MG63 (cell line): ENCODE measurements at regions not wholly inside any gene's neighbourhood (a gene's known extent, or its start where the extent isn't known, plus 50 kb on each side); places are given as distances from the start of the nearest gene placed in this dataset.

ENCODE experiments used
- DNase-seq: peaks from one replicate; pipeline ENCODE4 v3.0.0-alpha.2; 2020
- H3K27me3 ChIP-seq: fragments of 250-450 bp; sonication (Bioruptor Pico); 2 replicates; pipeline ENCODE4 v1.5.1; 2020; ENCODE audit warnings: mild to moderate bottlenecking, moderate library complexity
- H3K36me3 ChIP-seq: fragments of 250-450 bp; sonication (Bioruptor Pico); 2 replicates; pipeline ENCODE4 v1.5.1; 2020; ENCODE audit warnings: mild to moderate bottlenecking, moderate library complexity
- H3K4me3 ChIP-seq: fragments of 250-450 bp; sonication (Bioruptor Pico); 2 replicates; pipeline ENCODE4 v1.5.1; 2020; ENCODE audit warnings: mild to moderate bottlenecking, moderate library complexity
- H3K9me3 ChIP-seq: fragments of 250-450 bp; sonication (Bioruptor Pico); 2 replicates; pipeline ENCODE4 v1.5.1; 2020; ENCODE audit warnings: mild to moderate bottlenecking, moderate library complexity

DNA sequence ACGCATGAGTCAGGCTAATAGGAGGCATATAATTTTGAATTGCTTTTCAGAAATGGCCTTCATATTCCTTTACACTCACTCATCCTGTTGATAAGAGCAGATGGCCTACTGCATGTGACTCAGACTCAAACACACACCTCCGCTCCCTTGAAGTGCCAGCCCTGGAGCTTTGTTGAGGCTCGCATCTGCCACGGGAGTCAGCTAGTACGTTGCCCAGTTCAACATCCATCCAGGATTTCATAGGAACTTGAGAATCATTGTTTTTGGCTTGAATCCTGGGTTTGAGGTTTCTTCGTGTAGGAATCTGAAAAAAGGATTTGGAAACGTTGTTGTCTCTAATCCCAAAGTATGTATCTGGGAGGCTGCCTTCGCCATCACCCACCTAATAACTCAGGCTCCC lies 87.4 kb upstream of the JAG1 start:
- Histone ChIP-seq H3K36me3 (no peaks in the 10 kb centered on the region), H3K9me3 (no peaks in the 10 kb centered on the region), H3K4me3 (no peak overlapping the region), H3K27me3 (no peaks in the 10 kb centered on the region)
- peak; percentile 68 for DNase-seq

DNA sequence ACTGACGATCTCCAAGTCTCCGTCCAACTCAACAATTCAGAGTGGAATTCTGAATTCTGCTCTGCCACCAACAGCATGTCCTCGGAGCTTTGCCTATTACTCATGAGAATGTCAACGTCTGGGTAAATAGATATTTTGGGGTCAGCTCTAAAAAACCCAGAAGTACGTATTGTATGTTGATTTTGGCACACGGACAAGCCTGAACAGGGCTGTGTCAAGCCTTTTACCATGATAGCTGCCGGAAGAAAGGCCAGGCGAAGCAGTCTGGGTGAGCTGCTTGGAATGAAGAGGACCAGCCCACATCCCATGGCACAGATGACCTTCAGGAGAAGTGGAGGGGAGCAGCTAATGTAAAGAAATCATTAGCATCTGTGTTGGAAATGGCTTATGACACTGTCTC lies 88.0 kb upstream of the JAG1 start:
- Histone ChIP-seq H3K36me3 (no peaks in the 10 kb centered on the region), H3K4me3 (no peak overlapping the region), H3K9me3 (no peaks in the 10 kb centered on the region), H3K27me3 (no peaks in the 10 kb centered on the region)
- no peak for DNase-seq

DNA sequence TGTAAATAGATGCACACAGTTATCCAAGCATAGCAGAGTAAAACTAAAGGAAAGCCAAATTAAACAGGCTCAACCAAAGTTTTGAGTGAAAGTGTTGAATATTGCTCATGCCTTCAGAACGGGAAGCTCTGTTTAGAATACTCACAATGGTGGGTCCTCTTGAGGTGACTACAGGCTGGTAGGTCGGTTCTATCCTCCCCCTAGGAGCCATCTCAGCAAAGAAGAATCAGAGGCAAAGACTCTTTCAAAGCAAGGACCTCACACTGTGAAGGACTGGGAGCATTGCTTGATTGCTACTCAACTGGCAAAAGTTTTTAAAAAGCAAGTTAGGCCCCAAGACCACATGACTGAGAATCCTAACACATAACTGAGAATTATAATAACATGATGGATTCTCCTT lies 88.4 kb upstream of the JAG1 start:
- no peak for DNase-seq

DNA sequence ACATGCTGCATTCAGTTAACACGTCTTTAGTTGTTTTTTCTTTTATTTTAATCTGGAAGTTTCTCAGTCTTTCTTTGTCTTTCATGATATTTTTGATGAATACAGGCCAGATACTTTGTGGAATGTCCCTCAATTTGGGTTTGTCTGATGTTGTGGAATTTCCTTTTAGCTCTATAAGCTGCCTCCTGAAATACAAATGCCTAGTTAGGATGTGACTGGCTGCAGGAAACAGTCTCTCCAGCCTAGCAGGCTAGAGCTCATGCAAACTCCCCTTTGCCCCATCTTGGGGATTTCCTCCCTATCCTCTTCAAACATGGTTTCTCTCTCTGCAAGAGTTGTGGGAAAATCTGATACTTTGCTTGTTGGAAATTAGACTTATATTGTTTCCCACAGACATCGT lies 89.3 kb upstream of the JAG1 start:
- no peaks in the 10 kb centered on the region for H3K27me3 ChIP-seq
- no peaks in the 10 kb centered on the region for H3K36me3 ChIP-seq
- DNase-seq: no peak
- no peaks in the 10 kb centered on the region for H3K9me3 ChIP-seq
- H3K4me3 ChIP-seq: no peak overlapping the region

More for the DNA sequence above, 88.4 kb upstream of the JAG1 start:
- no peaks in the 10 kb centered on the region for H3K36me3 ChIP-seq
- no peak overlapping the region for H3K4me3 ChIP-seq
- H3K27me3 ChIP-seq: no peaks in the 10 kb centered on the region
- no peaks in the 10 kb centered on the region for H3K9me3 ChIP-seq

DNA sequence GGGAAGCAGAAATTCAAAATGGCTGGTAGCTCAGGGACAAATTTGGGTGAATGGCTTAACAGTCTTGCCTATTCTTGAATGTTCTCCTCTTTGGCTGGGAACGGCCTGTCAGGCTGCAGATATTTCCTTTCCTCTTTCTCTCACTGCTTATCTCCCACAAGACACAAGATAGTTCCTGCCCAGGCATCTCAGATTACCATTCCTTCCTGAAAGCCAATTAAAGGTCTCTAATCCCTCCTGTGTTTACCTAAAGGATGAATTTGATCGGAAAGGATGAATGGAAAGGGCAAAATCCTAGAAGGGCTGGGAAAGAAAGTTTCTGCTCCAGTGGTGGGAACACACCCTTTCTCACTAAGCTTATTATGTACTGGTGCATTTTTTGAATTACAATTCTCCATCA lies 95.9 kb upstream of the JAG1 start:
- H3K9me3 ChIP-seq: no peaks in the 10 kb centered on the region
- no peak overlapping the region for H3K4me3 ChIP-seq
- DNase-seq: no peak
- H3K27me3 ChIP-seq: no peaks in the 10 kb centered on the region
- H3K36me3 ChIP-seq: no peaks in the 10 kb centered on the region

DNA sequence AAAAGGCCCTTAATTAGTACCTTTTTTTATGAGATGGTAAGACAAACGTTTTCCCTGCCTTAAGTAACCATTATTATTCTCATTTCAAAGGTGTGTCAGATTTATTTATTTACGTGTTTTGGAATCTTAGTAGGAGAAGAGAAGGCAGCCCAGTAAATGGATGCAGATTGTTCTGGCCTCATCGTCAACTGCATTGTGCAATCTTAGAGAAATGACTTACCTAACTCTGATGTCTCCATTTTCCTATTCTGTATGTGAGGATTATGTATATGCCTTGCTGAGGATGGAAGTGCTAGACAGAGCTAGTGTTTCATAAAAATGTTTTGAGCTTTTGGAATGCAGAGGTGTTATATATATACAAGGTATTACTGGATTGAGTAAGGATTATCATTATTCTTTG lies 97.0 kb upstream of the JAG1 start:
- no peaks in the 10 kb centered on the region for H3K36me3 ChIP-seq
- H3K27me3 ChIP-seq: no peaks in the 10 kb centered on the region
- no peak overlapping the region for H3K4me3 ChIP-seq
- DNase-seq: no peak
- H3K9me3 ChIP-seq: no peaks in the 10 kb centered on the region

DNA sequence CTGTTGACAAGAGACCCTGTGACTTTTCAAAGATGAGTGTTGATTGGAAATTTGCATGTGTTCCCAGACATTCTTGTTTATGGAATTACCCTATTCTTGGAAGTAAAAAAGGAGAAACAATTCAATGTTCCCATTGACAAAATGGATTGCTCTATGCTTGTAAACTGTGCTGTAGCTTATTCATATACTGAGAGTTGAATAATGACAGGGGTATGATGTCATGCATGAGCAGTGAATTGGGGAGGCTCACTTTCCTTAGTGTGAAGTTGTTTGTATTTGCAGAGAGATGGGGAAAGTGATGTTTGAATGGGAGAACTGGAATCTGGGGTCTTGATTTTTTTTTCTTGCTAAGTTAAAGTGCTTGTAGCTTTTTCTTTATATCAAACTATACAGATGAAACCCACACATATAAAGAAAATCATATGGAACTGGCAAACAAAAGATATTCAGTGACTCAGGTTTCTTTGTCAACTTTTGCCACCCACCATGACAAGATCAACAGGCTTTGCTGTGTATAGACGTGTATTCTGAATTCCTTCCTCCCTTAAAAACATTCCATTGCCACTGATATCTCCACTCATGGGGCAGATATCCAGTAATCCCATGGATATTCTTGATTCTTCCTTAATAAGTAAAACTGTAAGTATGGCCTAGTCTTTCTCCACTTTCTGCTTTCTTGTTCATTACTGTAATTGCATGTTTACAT lies 97.8 kb upstream of the JAG1 start:
- DNase-seq: no peak
- Histone ChIP-seq H3K36me3 (no peaks in the 10 kb centered on the region), H3K9me3 (no peaks in the 10 kb centered on the region), H3K4me3 (no peak overlapping the region), H3K27me3 (no peaks in the 10 kb centered on the region)

DNA sequence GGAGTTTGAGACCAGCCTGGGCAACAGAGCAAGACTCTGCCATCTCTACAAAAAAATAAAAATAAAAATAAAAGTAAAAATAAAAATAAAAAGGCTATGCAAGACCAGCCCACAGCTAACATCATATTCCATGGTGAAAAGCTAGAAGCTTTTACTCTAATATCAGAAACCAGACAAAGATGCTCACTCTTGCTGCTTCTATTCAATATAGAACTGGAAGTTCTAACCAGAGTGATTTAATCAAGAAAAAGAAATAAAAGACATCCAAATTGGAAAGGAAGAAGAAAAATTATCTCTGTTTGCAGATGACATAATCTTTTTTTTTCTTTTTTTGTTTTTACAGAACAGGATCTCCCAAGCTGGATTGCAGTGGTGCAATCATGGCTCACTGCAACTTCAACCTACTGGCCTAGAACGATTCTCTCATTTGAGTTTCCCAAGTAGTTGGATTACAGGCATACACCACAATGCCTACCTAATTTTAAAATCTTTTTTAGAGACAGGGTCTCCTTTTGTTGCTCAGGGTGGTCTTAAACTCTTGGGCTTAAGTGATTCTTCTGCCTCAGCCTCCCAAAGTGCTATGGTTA lies 100.7 kb upstream of the JAG1 start:
- Histone ChIP-seq H3K4me3 (no peak overlapping the region), H3K36me3 (no peaks in the 10 kb centered on the region), H3K9me3 (no peaks in the 10 kb centered on the region), H3K27me3 (no peaks in the 10 kb centered on the region)
- DNase-seq: no peak

DNA sequence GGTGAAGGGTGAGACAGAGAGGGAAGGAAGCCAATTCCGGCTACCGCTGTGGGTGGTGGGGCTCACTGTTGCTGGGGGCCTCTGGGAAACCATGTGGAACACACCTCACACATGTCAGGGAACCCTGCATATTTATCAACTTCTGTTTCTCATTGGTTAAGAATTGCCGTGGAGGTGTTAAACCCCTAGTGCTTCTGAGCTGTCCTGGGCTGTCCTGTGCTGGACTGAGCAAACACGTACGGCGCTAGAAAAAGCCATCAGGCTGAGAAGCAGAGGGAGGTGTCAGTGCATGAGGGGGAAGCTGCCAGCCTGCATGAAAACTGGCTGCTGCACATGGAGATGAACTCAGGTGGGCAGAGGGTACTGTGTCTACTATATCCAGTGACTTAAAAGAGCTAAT lies 103.9 kb upstream of the JAG1 start:
- no peaks in the 10 kb centered on the region for H3K36me3 ChIP-seq
- H3K4me3 ChIP-seq: no peak overlapping the region
- no peaks in the 10 kb centered on the region for H3K27me3 ChIP-seq
- no peak for DNase-seq
- H3K9me3 ChIP-seq: no peaks in the 10 kb centered on the region

DNA sequence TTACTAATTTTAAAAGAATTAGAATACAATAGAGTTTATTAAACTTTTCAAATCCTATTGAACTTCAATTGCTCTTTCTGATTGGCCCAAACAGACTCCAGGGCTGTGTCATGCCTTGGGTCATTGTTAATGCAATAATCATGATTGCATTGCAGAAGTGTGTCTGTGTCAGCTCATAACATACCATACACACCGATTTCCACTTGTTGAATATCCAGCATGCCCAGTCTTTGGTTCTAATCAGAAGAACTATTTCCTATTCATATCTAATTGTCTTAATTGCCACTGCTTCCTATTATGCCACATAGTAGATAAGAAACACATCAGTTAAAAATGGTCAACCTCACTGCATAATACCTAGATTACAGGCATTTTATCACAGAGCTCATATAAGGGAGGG lies 106.1 kb upstream of the JAG1 start:
- DNase-seq: no peak
- peaks cover under 1% of the 10 kb centered on the region; the same call in 1 of the 2 replicates for H3K27me3 ChIP-seq
- H3K4me3 ChIP-seq: no peak overlapping the region
- H3K36me3 ChIP-seq: no peaks in the 10 kb centered on the region
- H3K9me3 ChIP-seq: no peaks in the 10 kb centered on the region

DNA sequence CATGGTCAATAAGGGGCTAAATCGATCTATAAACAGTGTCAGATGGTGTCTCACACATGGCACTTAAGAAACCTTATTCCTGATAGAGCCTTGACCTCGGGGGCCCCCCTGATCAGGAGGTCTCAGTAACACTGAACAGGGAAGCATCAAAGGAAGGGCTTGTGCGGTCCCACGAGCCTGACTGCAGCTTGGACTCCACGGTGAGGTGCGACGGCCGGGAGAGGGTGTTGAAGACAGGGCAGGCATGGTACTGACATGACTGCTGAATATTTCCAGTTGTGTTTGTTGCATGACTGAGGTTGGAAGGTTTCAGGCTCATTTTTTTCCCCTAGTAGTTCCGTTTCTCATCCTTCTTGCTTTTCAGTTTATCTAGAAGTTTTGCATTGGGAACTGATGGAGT lies 107.1 kb upstream of the JAG1 start:
- H3K27me3 ChIP-seq: peaks cover 2% of the 10 kb centered on the region; the same call in 1 of the 2 replicates
- no peaks in the 10 kb centered on the region for H3K9me3 ChIP-seq
- H3K36me3 ChIP-seq: no peaks in the 10 kb centered on the region
- H3K4me3 ChIP-seq: no peak overlapping the region
- DNase-seq: no peak

DNA sequence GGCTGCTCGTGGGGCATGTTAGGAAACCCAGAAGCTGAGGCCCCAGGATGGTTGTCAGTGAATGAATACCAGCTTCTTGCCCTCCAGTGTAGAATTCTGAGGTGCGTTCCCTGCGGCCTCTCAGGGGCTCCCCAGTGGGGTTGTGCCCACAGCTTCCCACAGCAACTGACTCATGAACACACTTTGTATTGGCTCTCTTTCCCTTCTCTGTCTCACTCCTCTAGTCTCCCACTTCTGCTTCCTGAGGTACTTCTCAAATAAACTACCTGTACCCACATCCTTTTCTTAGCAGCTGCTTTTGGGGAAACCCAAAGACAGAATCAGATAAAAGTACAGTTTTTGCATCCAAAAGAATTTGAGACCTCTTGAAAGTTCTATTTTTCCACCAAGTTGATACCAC lies 107.7 kb upstream of the JAG1 start:
- peaks cover 2% of the 10 kb centered on the region; the same call in 1 of the 2 replicates for H3K27me3 ChIP-seq
- DNase-seq: no peak

DNA sequence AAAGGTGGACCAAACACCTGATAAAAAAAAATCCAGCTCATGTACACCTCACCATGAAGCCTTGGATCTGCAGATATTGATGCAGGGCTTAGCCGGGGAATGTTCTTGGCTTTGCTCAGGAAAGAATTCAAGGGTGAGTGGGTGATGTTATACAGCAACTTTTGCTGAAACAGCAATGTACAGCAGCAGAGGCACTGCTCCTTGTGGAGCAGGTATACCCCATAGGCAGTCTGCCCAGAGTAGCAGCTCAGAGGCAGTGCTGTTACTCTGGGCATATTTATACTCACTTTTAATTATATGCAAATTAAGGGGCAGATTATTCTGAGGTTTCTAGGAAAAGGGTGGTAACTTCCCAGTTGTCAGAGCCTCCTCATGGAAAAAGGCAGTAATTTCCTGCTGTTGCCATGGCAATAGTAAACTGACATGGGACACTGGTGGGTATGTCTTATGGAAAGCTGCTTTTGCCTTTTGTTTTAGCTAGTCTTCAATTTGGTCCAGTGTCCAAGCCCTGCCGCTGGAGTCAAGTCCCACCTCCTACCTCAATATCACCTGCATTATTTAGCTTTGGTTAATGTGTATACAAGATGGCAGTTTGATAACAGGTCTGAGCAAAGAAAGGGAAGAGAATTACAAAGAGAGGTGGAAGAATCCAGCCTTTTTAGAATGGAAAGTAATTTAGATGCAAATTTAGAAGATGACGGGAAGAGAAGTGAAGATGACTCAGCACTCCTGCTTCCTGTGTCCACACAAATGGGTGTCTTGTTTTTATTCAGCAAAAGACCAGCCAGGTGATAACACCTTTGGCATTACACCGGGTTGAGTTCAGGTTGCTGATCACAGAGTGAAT lies 110.1 kb upstream of the JAG1 start:
- no peaks in the 10 kb centered on the region for H3K36me3 ChIP-seq
- peaks cover 2% of the 10 kb centered on the region; the same call in 1 of the 2 replicates for H3K27me3 ChIP-seq
- no peak for DNase-seq
- H3K9me3 ChIP-seq: no peaks in the 10 kb centered on the region
- H3K4me3 ChIP-seq: no peak overlapping the region

More for the DNA sequence above, 107.7 kb upstream of the JAG1 start:
- Histone ChIP-seq H3K4me3 (no peak overlapping the region), H3K9me3 (no peaks in the 10 kb centered on the region), H3K36me3 (no peaks in the 10 kb centered on the region)

DNA sequence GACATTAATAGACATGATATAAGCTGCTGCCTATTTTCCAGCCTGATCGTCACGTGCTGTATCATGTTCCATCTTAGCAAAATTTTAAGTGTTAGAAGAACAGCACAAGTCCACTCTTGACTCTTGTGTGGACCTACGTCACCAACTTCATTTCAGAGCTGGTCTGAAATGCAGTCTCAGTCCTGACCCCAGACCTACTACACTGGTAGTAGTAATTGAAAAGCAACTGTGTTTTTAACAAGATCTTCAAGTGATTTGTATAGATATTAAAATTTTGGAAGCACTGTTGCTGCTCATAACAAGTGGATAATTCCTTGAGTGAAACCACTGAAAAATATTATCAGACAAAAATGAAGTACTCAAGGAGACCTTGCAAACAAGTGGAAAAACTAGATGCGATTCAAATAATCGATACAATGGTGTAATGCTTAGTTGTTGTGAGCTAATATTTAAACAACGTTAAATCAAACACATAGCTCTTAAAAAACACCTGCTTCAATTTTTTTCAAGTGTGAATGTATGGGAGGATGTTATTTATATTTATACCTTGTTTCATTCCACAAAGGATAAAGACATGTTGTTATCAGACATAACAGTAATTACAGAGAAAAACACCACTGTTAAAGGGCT lies 110.9 kb upstream of the JAG1 start:
- H3K27me3 ChIP-seq: peaks cover 2% of the 10 kb centered on the region; the same call in 1 of the 2 replicates
- DNase-seq: no peak
- no peaks in the 10 kb centered on the region for H3K9me3 ChIP-seq
- H3K4me3 ChIP-seq: no peak overlapping the region
- no peaks in the 10 kb centered on the region for H3K36me3 ChIP-seq

DNA sequence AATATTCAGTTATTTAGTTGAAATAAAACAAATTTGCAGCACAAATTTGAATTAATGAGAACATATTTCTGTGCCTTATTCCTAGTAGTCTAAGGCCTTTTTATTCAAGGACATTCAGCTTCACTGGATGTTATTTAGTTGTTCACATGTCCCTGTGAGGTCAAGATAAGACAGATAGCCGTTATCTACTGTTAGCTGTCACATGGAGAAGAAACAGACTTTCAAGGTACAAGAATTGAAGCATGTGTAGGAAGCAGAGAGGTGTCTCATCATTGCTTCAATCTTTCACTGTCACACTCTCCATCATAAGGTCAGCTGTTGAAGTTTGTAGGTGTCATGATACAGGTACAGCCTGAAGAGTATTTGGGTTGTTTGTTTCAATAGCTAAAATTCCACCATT lies 112.9 kb upstream of the JAG1 start:
- DNase-seq: no peak

DNA sequence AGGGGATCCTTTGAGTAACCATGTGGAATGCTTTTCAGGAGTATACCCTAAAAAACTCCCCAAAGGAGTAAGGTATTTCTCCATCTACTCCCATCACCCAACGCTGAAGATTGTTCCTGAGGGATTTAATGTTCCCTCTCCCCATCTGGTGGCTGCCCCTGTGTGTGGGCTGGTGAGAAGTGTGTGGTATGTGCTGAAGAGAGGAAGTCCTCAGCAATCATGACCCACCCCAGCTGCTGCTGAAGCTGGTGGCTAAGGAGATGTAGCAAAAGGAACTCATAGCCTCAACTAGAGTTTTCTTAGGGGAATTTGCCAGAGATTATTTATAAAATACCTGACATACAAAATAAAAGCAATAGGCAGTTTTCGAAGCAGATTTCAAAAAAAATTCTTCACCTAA lies 114.3 kb upstream of the JAG1 start:
- Histone ChIP-seq H3K9me3 (no peaks in the 10 kb centered on the region), H3K36me3 (no peaks in the 10 kb centered on the region), H3K27me3 (peaks cover 2% of the 10 kb centered on the region; the same call in 1 of the 2 replicates), H3K4me3 (no peak overlapping the region)
- DNase-seq: no peak

More for the DNA sequence above, 112.9 kb upstream of the JAG1 start:
- H3K36me3 ChIP-seq: no peaks in the 10 kb centered on the region
- no peak overlapping the region for H3K4me3 ChIP-seq
- H3K27me3 ChIP-seq: peaks cover 2% of the 10 kb centered on the region; the same call in 1 of the 2 replicates
- H3K9me3 ChIP-seq: no peaks in the 10 kb centered on the region

DNA sequence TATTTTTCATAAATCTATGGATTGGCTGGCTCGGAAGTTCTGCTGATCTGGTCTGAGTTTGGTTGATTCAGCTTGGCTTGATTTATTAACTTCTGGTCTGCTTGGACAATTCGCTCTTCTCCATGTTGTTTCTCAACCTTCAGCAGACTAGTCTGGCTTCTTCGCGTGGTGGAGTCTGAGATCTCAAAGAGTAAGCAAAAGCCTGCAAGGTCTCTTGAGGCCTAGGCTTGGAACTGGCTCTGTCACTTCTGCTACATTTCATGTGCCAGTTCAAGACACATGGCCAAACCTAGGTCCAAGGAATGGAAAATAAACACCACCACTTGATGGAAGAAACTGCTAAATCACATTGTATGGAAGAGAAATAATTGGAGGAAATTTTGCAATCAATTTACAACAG lies 115.1 kb upstream of the JAG1 start:
- Histone ChIP-seq H3K4me3 (no peak overlapping the region), H3K9me3 (no peaks in the 10 kb centered on the region), H3K27me3 (peaks cover 2% of the 10 kb centered on the region; the same call in 1 of the 2 replicates), H3K36me3 (no peaks in the 10 kb centered on the region)
- no peak for DNase-seq
